ENCODE measurements at regions not wholly inside any gene's neighbourhood (a gene's known extent, or its start where the extent isn't known, plus 50 kb on each side); places are given as distances from the start of the nearest gene placed in this dataset.

- TF ChIP-seq PAX5 (IDR thresholded peaks at IDR 0.05; ENCODE audit: insufficient read depth, low read length, severe bottlenecking) (no peak), POLR2AphosphoS5 (IDR thresholded peaks at IDR 0.05; ENCODE audit: low read depth, low read length) (no peak), SPI1 (IDR thresholded peaks at IDR 0.05; ENCODE audit: low read depth, low read length) (no peak), TAF1 (IDR thresholded peaks at IDR 0.05; ENCODE audit: low read depth, low read length) (no peak), POLR2A (IDR thresholded peaks at IDR 0.05; ENCODE audit: low read depth, low read length) (no peak)
These were observed 95.4 kb downstream of the OGFRL1 start for GRCh38 chr6:71383901-71384489.
